Sigmoid colon (tissue), 6 donors: ENCODE measurements at regions not wholly inside any gene's neighbourhood (a gene's known extent, or its start where the extent isn't known, plus 50 kb on each side); places are given as distances from the start of the nearest gene placed in this dataset.

Experiments
- DNase-seq: peaks from one replicate; pipeline ENCODE4 v3.0.0-alpha.2; 2019
- H3K27ac ChIP-seq, 4 donors: fragments of 200-600 bp; sonication (generic); one replicate each; pipeline ENCODE4 v1.5.1; 2016 to 2019; ENCODE audit warnings: mild to moderate bottlenecking in 1 of 4
- H3K27me3 ChIP-seq, 3 donors: fragments of 200-600 bp; sonication (generic); one replicate each; pipeline ENCODE4 v1.5.1; 2019; ENCODE audit warnings: mild to moderate bottlenecking in 1 of 3
- H3K36me3 ChIP-seq, 4 donors: fragments of 200-600 bp; sonication (generic); one replicate each; pipeline ENCODE4 v1.5.1; 2016 to 2019
- H3K4me1 ChIP-seq, 4 donors: fragments of 200-600 bp; sonication (generic); one replicate each; pipeline ENCODE4 v1.5.1; 2017 to 2019
- H3K4me3 ChIP-seq, 4 donors: fragments of 200-600 bp; sonication (generic); one replicate each; pipeline ENCODE4 v1.5.1; 2017 to 2019; ENCODE audit warnings: mild to moderate bottlenecking in 2 of 4, moderate library complexity in 1 of 4
- H3K9me3 ChIP-seq, 4 donors: fragments of 200-600 bp in 3 of 4; sonication (generic) in 3 of 4; one replicate each; pipeline versions ENCODE4 v1.5.1 to v1.6.1; 2013 to 2019
- CTCF ChIP-seq, 4 experiments: fragments of 450-650 bp in 3 of 4; fragments of 200-600 bp in 1 of 4; IDR thresholded peaks; one replicate each; pipeline ENCODE4 v1.5.1; 2016 to 2019; ENCODE audit warnings: antibody characterized with exemption in 4 of 4, mild to moderate bottlenecking in 3 of 4, moderate library complexity in 2 of 4
- EP300 ChIP-seq, 4 donors: sonication (generic); formaldehyde crosslinking; IDR thresholded peaks; one replicate each; pipeline ENCODE4 v1.6.1; 2017; ENCODE audit warnings: antibody characterized with exemption in 4 of 4
- POLR2A ChIP-seq, 2 donors: fragments of 450-650 bp; IDR thresholded peaks; one replicate each; pipeline ENCODE4 v1.6.1; 2016; ENCODE audit warnings: antibody characterized with exemption in 2 of 2, mild to moderate bottlenecking in 2 of 2, moderate library complexity in 2 of 2
- POLR2AphosphoS5 ChIP-seq, 4 donors: sonication (generic); formaldehyde crosslinking; IDR thresholded peaks; one replicate each; pipeline ENCODE4 v1.6.1; 2017; ENCODE audit warnings: antibody characterized with exemption in 4 of 4
- WGBS, 2 donors: extraction: QIAGEN DNeasy Blood & Tissue Kit; methylation state at CpG; one replicate each; pipeline ENCODE4 v1.1.7; 2013; 5-methylcytosine and 5-hydroxymethylcytosine counted together
- intact Hi-C: fragments of 100-400 bp; cut with DNase I; formaldehyde crosslinking; loops from one replicate; pipeline ENCODE4 v1.15.1; 2023
- donor health status: healthy with polysubstance abuse.
- donor health status: healthy.

- DNase-seq: no peak
- intact Hi-C loops: no loop called here
- H3K4me1 ChIP-seq: no peaks in the 10 kb centered on the region
- H3K27ac ChIP-seq: no peak overlapping the region
- no peaks in the 10 kb centered on the region for H3K9me3 ChIP-seq
- TF ChIP-seq POLR2A (IDR thresholded peaks at IDR 0.05) (no peak), CTCF (IDR thresholded peaks at IDR 0.05) (no peak), POLR2AphosphoS5 (IDR thresholded peaks at IDR 0.05) (no peak), EP300 (IDR thresholded peaks at IDR 0.05) (no peak)
- no peaks in the 10 kb centered on the region for H3K27me3 ChIP-seq
- H3K4me3 ChIP-seq: no peak overlapping the region
- no peaks in the 10 kb centered on the region for H3K36me3 ChIP-seq
- 72 to 82% methylated on average over 3 of the region's 3 CpGs for WGBS, 2 donors
These were observed 80.8 kb upstream of the HNRNPU start for GRCh38 chr1:244945109-244945671.

GRCh38 chr1:244941121-244941520, 76.8 kb upstream of the HNRNPU start:
- no peaks in the 10 kb centered on the region for H3K36me3 ChIP-seq
- no peak overlapping the region for H3K4me3 ChIP-seq
- no peaks in the 10 kb centered on the region for H3K27me3 ChIP-seq
- DNase-seq: no peak
- TF ChIP-seq POLR2A (IDR thresholded peaks at IDR 0.05) (no peak), CTCF (IDR thresholded peaks at IDR 0.05) (no peak), EP300 (IDR thresholded peaks at IDR 0.05) (no peak), POLR2AphosphoS5 (IDR thresholded peaks at IDR 0.05) (no peak)
- H3K4me1 ChIP-seq: no peaks in the 10 kb centered on the region
- H3K27ac ChIP-seq: no peak overlapping the region
- WGBS, 2 donors: 81 to 95% methylated on average over 13 of the region's 13 CpGs
- no peaks in the 10 kb centered on the region for H3K9me3 ChIP-seq
- intact Hi-C loops: no loop called here

GRCh38 chr1:244937099-244937498, 72.8 kb upstream of the HNRNPU start:
- H3K36me3 ChIP-seq: no peaks in the 10 kb centered on the region

GRCh38 chr1:244920911-244921761, 56.8 kb upstream of the HNRNPU start:
- intact Hi-C loops: no loop called here
- Histone ChIP-seq H3K4me3 (no peak overlapping the region), H3K36me3 (no peaks in the 10 kb centered on the region), H3K4me1 (peaks cover 0 to 9% (median 7%) of the 10 kb centered on the region in 4 donors), H3K9me3 (no peaks in the 10 kb centered on the region), H3K27me3 (no peaks in the 10 kb centered on the region), H3K27ac (no peak overlapping the region)
- DNase-seq: no peak
- no peak for TF ChIP-seq EP300 (IDR thresholded peaks at IDR 0.05)
- no peak for TF ChIP-seq POLR2A (IDR thresholded peaks at IDR 0.05)
- 51 to 69% methylated on average over 4 of the region's 4 CpGs for WGBS, 2 donors

More at GRCh38 chr1:244937099-244937498, 72.8 kb upstream of the HNRNPU start:
- no peak for DNase-seq
- H3K27me3 ChIP-seq: no peaks in the 10 kb centered on the region
- no peak for TF ChIP-seq CTCF (IDR thresholded peaks at IDR 0.05)
- TF ChIP-seq POLR2AphosphoS5 (IDR thresholded peaks at IDR 0.05): no peak
- TF ChIP-seq POLR2A (IDR thresholded peaks at IDR 0.05): no peak
- no peak for TF ChIP-seq EP300 (IDR thresholded peaks at IDR 0.05)
- intact Hi-C loops: no loop called here
- no peak overlapping the region for H3K4me3 ChIP-seq
- no peak overlapping the region for H3K27ac ChIP-seq
- no peaks in the 10 kb centered on the region for H3K9me3 ChIP-seq
- no peaks in the 10 kb centered on the region for H3K4me1 ChIP-seq
